Transverse colon (tissue), 4 donors: ENCODE measurements at regions not wholly inside any gene's neighbourhood (a gene's known extent, or its start where the extent isn't known, plus 50 kb on each side); places are given as distances from the start of the nearest gene placed in this dataset.

Experiments used
- DNase-seq: peaks from one replicate; pipeline ENCODE4 v3.0.0-alpha.2; 2019
- H3K27ac ChIP-seq, 4 donors: fragments of 200-600 bp; sonication (generic); 2 replicates each; pipeline ENCODE4 v1.5.1; 2016 to 2018; ENCODE audit warnings: inconsistent platforms in 4 of 4
- H3K27me3 ChIP-seq: fragments of 200-600 bp; sonication (generic); 2 replicates; pipeline ENCODE4 v1.5.1; 2017; ENCODE audit warnings: inconsistent platforms
- H3K36me3 ChIP-seq, 4 donors: fragments of 200-600 bp; sonication (generic); 2 replicates each; pipeline ENCODE4 v1.5.1; 2017 to 2019; ENCODE audit warnings: inconsistent platforms in 4 of 4
- H3K4me1 ChIP-seq, 4 donors: fragments of 200-600 bp; sonication (generic); 2 replicates each; pipeline ENCODE4 v1.5.1; 2017 to 2020; ENCODE audit warnings: inconsistent platforms in 4 of 4
- H3K4me3 ChIP-seq, 4 donors: fragments of 200-600 bp; sonication (generic); 1 replicate in 1 of 4; 2 replicates in 3 of 4; pipeline versions ENCODE4 v1.5.1 to v1.6.1; 2017 to 2019; ENCODE audit warnings: inconsistent platforms in 4 of 4
- H3K9me3 ChIP-seq, 2 donors: fragments of 200-600 bp; sonication (generic); 2 replicates each; pipeline ENCODE4 v1.5.1; 2017 to 2019; ENCODE audit warnings: inconsistent platforms in 2 of 2
- EP300 ChIP-seq: sonication (generic); formaldehyde crosslinking; IDR thresholded peaks from one replicate; pipeline ENCODE4 v1.6.1; 2017; ENCODE audit warnings: antibody characterized with exemption, low read depth
- POLR2A ChIP-seq: fragments of 450-650 bp; IDR thresholded peaks from one replicate; pipeline ENCODE4 v1.6.1; 2016; ENCODE audit warnings: antibody characterized with exemption, mild to moderate bottlenecking, moderate library complexity
- POLR2AphosphoS5 ChIP-seq, 3 donors: sonication (generic); formaldehyde crosslinking; IDR thresholded peaks; one replicate each; pipeline ENCODE4 v1.6.1; 2016; ENCODE audit warnings: antibody characterized with exemption in 3 of 3
- WGBS, 2 donors: methylation state at CpG; one replicate each; pipeline ENCODE4 v1.1.5; 2018; ENCODE audit warnings: low coverage in 1 of 2; 5-methylcytosine and 5-hydroxymethylcytosine counted together
- in situ Hi-C, 4 donors: fragments of 200-750 bp; cut with MboI; loops; one replicate each; pipeline versions ENCODE4 v1.15.0 to v1.15.1; 2017; ENCODE audit warnings: low sequenced_read_pairs in 3 of 4, low pct_ligation_motif_present in 1 of 4, low pct_unique_long_range_greater_than_20kb in 1 of 4
- intact Hi-C: fragments of 100-400 bp; cut with DNase I; formaldehyde crosslinking; loops from one replicate; pipeline ENCODE4 v1.15.1; 2023; ENCODE audit warnings: low total_unique reads
- TF ChIP-seq, protein P1 (sequence below), 5 experiments: fragments of 200-600 bp in 3 of 5; fragments of 450-650 bp in 2 of 5; sonication (generic) in 3 of 5; IDR thresholded peaks; 1 replicate in 2 of 5; 2 replicates in 3 of 5; pipeline ENCODE4 v1.5.1; 2016 to 2017; ENCODE audit warnings: antibody characterized with exemption in 5 of 5, inconsistent platforms in 3 of 5, mild to moderate bottlenecking in 2 of 5, moderate library complexity in 1 of 5

DNA sequence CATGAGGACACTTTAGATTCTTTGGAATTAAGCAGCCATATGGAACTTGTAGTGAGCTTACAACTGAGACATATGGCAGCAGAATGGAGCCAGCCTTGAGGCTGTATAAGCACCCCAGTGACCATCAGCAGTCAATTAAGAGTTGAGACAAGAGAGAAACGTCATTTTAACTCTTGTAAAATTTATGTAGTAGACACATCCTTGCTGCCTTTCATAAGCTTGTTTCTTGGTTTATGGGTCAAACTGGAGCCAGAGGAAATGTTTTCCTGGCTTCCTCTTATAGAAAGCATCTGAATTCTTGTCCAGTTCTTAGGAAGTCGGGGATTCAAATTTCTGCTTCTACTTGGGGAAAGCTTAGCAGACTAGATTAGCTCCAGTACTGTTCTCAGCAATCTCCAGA lies 745.1 kb upstream of the MARCKS start:
- H3K4me1 ChIP-seq = no peaks in the 10 kb centered on the region
- H3K9me3 ChIP-seq = peaks cover 5% of the 10 kb centered on the region in 2 donors
- no peak for DNase-seq
- WGBS, 2 donors = 26 to 83% methylated on average over 1 to 2 of the region's 2 CpGs
- no peak overlapping the region for H3K4me3 ChIP-seq
- H3K27me3 ChIP-seq = no peaks in the 10 kb centered on the region
- H3K36me3 ChIP-seq = no peaks in the 10 kb centered on the region
- intact Hi-C loops = no loop called here
- H3K27ac ChIP-seq = no peak overlapping the region
- TF ChIP-seq POLR2A (no peak), EP300 (no peak), POLR2AphosphoS5 (IDR thresholded peaks at IDR 0.05) (no peak)
- TF ChIP-seq, protein P1, sequence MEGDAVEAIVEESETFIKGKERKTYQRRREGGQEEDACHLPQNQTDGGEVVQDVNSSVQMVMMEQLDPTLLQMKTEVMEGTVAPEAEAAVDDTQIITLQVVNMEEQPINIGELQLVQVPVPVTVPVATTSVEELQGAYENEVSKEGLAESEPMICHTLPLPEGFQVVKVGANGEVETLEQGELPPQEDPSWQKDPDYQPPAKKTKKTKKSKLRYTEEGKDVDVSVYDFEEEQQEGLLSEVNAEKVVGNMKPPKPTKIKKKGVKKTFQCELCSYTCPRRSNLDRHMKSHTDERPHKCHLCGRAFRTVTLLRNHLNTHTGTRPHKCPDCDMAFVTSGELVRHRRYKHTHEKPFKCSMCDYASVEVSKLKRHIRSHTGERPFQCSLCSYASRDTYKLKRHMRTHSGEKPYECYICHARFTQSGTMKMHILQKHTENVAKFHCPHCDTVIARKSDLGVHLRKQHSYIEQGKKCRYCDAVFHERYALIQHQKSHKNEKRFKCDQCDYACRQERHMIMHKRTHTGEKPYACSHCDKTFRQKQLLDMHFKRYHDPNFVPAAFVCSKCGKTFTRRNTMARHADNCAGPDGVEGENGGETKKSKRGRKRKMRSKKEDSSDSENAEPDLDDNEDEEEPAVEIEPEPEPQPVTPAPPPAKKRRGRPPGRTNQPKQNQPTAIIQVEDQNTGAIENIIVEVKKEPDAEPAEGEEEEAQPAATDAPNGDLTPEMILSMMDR (IDR thresholded peaks at IDR 0.05) = no peak
- in situ Hi-C loops = no loop called here

DNA sequence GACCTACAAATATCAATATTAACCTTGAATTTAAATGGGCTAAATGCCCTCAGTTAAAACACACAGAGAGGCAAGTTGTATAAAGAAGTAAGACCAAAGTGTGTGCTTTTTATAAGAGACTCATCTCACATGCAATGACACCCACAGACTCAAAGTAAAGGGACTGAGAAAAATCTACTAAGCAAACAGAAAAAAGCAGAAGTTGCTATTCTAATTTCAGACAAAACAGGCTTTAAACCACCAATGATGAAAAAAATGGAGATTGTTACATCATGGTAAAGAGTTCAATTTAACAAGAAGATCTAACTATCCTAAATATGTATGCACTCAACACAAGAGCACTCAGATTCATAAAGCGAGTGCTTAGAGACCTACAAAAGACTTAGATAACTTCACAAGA lies 741.9 kb upstream of the MARCKS start:
- no peak for DNase-seq
- H3K36me3 ChIP-seq = no peaks in the 10 kb centered on the region
- no peaks in the 10 kb centered on the region for H3K4me1 ChIP-seq
- H3K4me3 ChIP-seq = no peak overlapping the region
- TF ChIP-seq, protein P1 (IDR thresholded peaks at IDR 0.05) = no peak
- no peak for TF ChIP-seq POLR2AphosphoS5 (IDR thresholded peaks at IDR 0.05)
- no peak for TF ChIP-seq EP300
- TF ChIP-seq POLR2A = no peak
- H3K27ac ChIP-seq = no peak overlapping the region
- peaks cover 0 to 3% of the 10 kb centered on the region in 2 donors for H3K9me3 ChIP-seq
- in situ Hi-C loops = no loop called here
- intact Hi-C loops = no loop called here
- 67 to 100% methylated on average over 1 of the region's 1 CpG for WGBS, 2 donors
- no peaks in the 10 kb centered on the region for H3K27me3 ChIP-seq

GRCh38 chr6:113120224-113120581 lies 736.9 kb upstream of the MARCKS start:
- Histone ChIP-seq H3K4me1 (no peaks in the 10 kb centered on the region), H3K27ac (no peak overlapping the region), H3K36me3 (no peaks in the 10 kb centered on the region), H3K9me3 (peaks cover 0 to 3% of the 10 kb centered on the region in 2 donors), H3K4me3 (no peak overlapping the region), H3K27me3 (no peaks in the 10 kb centered on the region)
- intact Hi-C loops = no loop called here
- TF ChIP-seq, protein P1 (IDR thresholded peaks at IDR 0.05) = no peak
- TF ChIP-seq EP300 = no peak
- TF ChIP-seq POLR2A = no peak
- no peak for TF ChIP-seq POLR2AphosphoS5 (IDR thresholded peaks at IDR 0.05)
- DNase-seq = no peak
- 73 to 86% methylated on average over 2 of the region's 2 CpGs for WGBS, 2 donors
- in situ Hi-C loops = no loop called here

GRCh38 chr6:113120582-113121285 lies 736.4 kb upstream of the MARCKS start:
- TF ChIP-seq, protein P1 (IDR thresholded peaks at IDR 0.05) = no peak
- no peak for TF ChIP-seq EP300
- intact Hi-C loops = no loop called here
- Histone ChIP-seq H3K27me3 (no peaks in the 10 kb centered on the region), H3K27ac (no peak overlapping the region), H3K4me1 (no peaks in the 10 kb centered on the region), H3K4me3 (no peak overlapping the region), H3K36me3 (no peaks in the 10 kb centered on the region), H3K9me3 (peaks cover 0 to 3% of the 10 kb centered on the region in 2 donors)
- in situ Hi-C loops = no loop called here
- WGBS, 2 donors = 43 to 45% methylated on average over 2 to 7 of the region's 7 CpGs
- DNase-seq = no peak
